Upper lobe of left lung (tissue), 4 donors: ENCODE measurements at regions not wholly inside any gene's neighbourhood (a gene's known extent, or its start where the extent isn't known, plus 50 kb on each side); places are given as distances from the start of the nearest gene placed in this dataset.

Experiments used
- CTCF ChIP-seq, 6 experiments: fragments of 450-650 bp in 4 of 6; fragments of 200-600 bp in 2 of 6; sonication (generic) in 2 of 6; IDR thresholded peaks; one replicate each; pipeline ENCODE4 v1.5.1; 2016 to 2019; ENCODE audit warnings: antibody characterized with exemption in 6 of 6
- EP300 ChIP-seq, 4 donors: sonication (generic); formaldehyde crosslinking; IDR thresholded peaks; one replicate each; pipeline ENCODE4 v1.5.1; 2017; ENCODE audit warnings: antibody characterized with exemption in 4 of 4, control low read depth in 2 of 4
- POLR2A ChIP-seq, 4 donors: fragments of 450-650 bp; IDR thresholded peaks; one replicate each; pipeline ENCODE4 v1.5.1; 2016 to 2017; ENCODE audit warnings: antibody characterized with exemption in 4 of 4, mild to moderate bottlenecking in 2 of 4
- POLR2AphosphoS5 ChIP-seq, 2 donors: sonication (generic); formaldehyde crosslinking; IDR thresholded peaks; one replicate each; pipeline ENCODE4 v1.5.1; 2017; ENCODE audit warnings: antibody characterized with exemption in 2 of 2

- no peak for TF ChIP-seq CTCF (IDR thresholded peaks at IDR 0.05)
- TF ChIP-seq POLR2AphosphoS5 (IDR thresholded peaks at IDR 0.05) = no peak
- no peak for TF ChIP-seq EP300 (IDR thresholded peaks at IDR 0.05)
- no peak for TF ChIP-seq POLR2A (IDR thresholded peaks at IDR 0.05)
These were observed 279.3 kb downstream of the TEX29 start for GRCh38 chr13:111599791-111600190.
